Adrenal gland (tissue), 5 donors: ENCODE measurements at regions not wholly inside any gene's neighbourhood (a gene's known extent, or its start where the extent isn't known, plus 50 kb on each side); places are given as distances from the start of the nearest gene placed in this dataset.

Source experiments
- CTCF ChIP-seq, 6 experiments: fragments of 450-650 bp in 4 of 6; fragments of 200-600 bp in 2 of 6; sonication (generic) in 1 of 6; IDR thresholded peaks; 1 replicate in 5 of 6; 2 replicates in 1 of 6; pipeline versions ENCODE4 v1.5.1 to v1.8.0; 2016 to 2021; ENCODE audit warnings: antibody characterized with exemption in 6 of 6, mild to moderate bottlenecking in 2 of 6, moderate library complexity in 1 of 6
- POLR2A ChIP-seq, 2 donors: fragments of 450-650 bp; IDR thresholded peaks; one replicate each; pipeline ENCODE4 v1.6.1; 2017; ENCODE audit warnings: antibody characterized with exemption in 2 of 2, mild to moderate bottlenecking in 2 of 2, moderate library complexity in 1 of 2
- donor health status: DM: no; HTN: no; CAD: no.

GRCh38 chr7:33794959-33795358 lies 110.4 kb upstream of the BMPER start:
- TF ChIP-seq POLR2A (IDR thresholded peaks at IDR 0.05) (no peak), CTCF (IDR thresholded peaks at IDR 0.05) (no peak)
